ENCODE measurements at regions not wholly inside any gene's neighbourhood (a gene's known extent, or its start where the extent isn't known, plus 50 kb on each side); places are given as distances from the start of the nearest gene placed in this dataset.

DNA sequence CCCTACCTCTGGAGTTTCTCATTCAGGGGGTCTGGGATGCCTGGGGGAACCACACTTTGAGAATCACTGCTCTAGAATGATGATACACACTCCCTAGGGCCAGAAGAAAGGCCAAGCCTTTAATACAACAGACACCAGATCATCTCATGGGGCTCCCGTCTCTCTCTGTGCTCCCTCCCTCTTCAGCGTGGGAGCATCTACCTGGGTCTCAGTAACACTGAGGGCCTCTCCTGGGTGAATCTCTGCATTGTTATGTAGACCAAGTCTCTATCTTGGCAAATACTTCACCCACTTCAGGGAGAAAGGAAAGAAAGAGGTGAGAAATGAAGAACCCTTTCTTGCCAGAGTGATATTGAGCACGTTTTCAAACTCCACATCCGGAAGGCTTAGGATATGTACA lies 65.4 kb upstream of the KCNK12 start:
- DNase-seq (ENCODE audit: low read depth, low spot score) (no peak), FAIRE-seq (no peak)
- intact Hi-C loops (cut with micrococcal nuclease) (no loop called here), dilution Hi-C loops (cut with MboI; ENCODE audit: extremely low pct_ligation_motif_present, low sequenced_read_pairs) (no loop called here)
- Histone ChIP-seq H3K9me3 (replicated peaks; ENCODE audit: control insufficient read depth, insufficient read depth, low read length) (no peaks in the 10 kb centered on the region), H3K27ac (ENCODE audit: insufficient read depth, low read depth, low read length) (no peak overlapping the region), H3K9ac (replicated peaks; ENCODE audit: extremely low read depth, insufficient read depth, low read length) (no peak overlapping the region), H3K4me3 (replicated peaks in 1 of 3; ENCODE audit: insufficient read depth in 1 of 3, low read depth in 1 of 3, low read length in 3 of 3) (no peak overlapping the region), H4K20me1 (replicated peaks; ENCODE audit: control insufficient read depth, extremely low read depth, insufficient read depth, low read length) (no peaks in the 10 kb centered on the region), H3K36me3 (ENCODE audit: control insufficient read depth in 2 of 2, extremely low read depth in 1 of 2, insufficient read depth in 2 of 2, low read length in 2 of 2) (no peaks in the 10 kb centered on the region), H3K27me3 (ENCODE audit: control insufficient read depth in 2 of 2, insufficient read depth in 2 of 2, low read length in 2 of 2) (peaks cover 6 to 7% of the 10 kb centered on the region in 2 experiments), H3K79me2 (ENCODE audit: control insufficient read depth, insufficient read depth, low read length) (no peaks in the 10 kb centered on the region), H2AFZ (ENCODE audit: low read depth, low read length) (no peak overlapping the region), H3K9me1 (replicated peaks; ENCODE audit: control insufficient read depth, extremely low read depth, insufficient read depth, low read length) (no peaks in the 10 kb centered on the region), H3K4me1 (ENCODE audit: control insufficient read depth, extremely low read depth, insufficient read depth, low read length) (no peaks in the 10 kb centered on the region), H3K4me2 (ENCODE audit: insufficient read depth, low read length) (no peak overlapping the region)
- ChIA-PET POLR2A (no interaction called here), CTCF (no interaction called here)
- TF ChIP-seq POLR2AphosphoS5 (IDR thresholded peaks at IDR 0.05; ENCODE audit: insufficient read depth, low read depth, low read length): no peak
- TF ChIP-seq, protein P1, sequence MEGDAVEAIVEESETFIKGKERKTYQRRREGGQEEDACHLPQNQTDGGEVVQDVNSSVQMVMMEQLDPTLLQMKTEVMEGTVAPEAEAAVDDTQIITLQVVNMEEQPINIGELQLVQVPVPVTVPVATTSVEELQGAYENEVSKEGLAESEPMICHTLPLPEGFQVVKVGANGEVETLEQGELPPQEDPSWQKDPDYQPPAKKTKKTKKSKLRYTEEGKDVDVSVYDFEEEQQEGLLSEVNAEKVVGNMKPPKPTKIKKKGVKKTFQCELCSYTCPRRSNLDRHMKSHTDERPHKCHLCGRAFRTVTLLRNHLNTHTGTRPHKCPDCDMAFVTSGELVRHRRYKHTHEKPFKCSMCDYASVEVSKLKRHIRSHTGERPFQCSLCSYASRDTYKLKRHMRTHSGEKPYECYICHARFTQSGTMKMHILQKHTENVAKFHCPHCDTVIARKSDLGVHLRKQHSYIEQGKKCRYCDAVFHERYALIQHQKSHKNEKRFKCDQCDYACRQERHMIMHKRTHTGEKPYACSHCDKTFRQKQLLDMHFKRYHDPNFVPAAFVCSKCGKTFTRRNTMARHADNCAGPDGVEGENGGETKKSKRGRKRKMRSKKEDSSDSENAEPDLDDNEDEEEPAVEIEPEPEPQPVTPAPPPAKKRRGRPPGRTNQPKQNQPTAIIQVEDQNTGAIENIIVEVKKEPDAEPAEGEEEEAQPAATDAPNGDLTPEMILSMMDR (IDR thresholded peaks at IDR 0.05; ENCODE audit: extremely low read depth in 1 of 2, insufficient read depth in 1 of 2, low read depth in 1 of 2, low read length in 2 of 2): no peak
- TF ChIP-seq JUN (IDR thresholded peaks at IDR 0.05; ENCODE audit: borderline replicate concordance, insufficient read depth, insufficient read length, low read depth): no peak
- no peak for TF ChIP-seq GATA2 (IDR thresholded peaks at IDR 0.05; ENCODE audit: insufficient read depth, insufficient read length, low read depth, low read length)
- no peak for TF ChIP-seq FOS (IDR thresholded peaks at IDR 0.05; ENCODE audit: borderline replicate concordance, insufficient read depth, low read length)
- no peak for TF ChIP-seq POLR2A (IDR thresholded peaks at IDR 0.05; ENCODE audit: low read depth, low read length)
- TF ChIP-seq EZH2 (IDR thresholded peaks at IDR 0.05; ENCODE audit: borderline replicate concordance, low read depth, low read length, severe bottlenecking): no peak
- TF ChIP-seq, protein P2, sequence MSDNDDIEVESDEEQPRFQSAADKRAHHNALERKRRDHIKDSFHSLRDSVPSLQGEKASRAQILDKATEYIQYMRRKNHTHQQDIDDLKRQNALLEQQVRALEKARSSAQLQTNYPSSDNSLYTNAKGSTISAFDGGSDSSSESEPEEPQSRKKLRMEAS (IDR thresholded peaks at IDR 0.05; ENCODE audit: insufficient read depth, insufficient read length): no peak
- TF ChIP-seq MYC (IDR thresholded peaks at IDR 0.05; ENCODE audit: low read depth, low read length): no peak
- BruUV-seq (replicated peaks): no TSS peak
